GM19351 (cell line): ENCODE measurements at regions not wholly inside any gene's neighbourhood (a gene's known extent, or its start where the extent isn't known, plus 50 kb on each side); places are given as distances from the start of the nearest gene placed in this dataset.

Experiments
- ATAC-seq: cut with Tn5 transposase; IDR thresholded peaks from one replicate; pipeline ENCODE4 v1.9.1; 2021; ENCODE audit warnings: mild to moderate bottlenecking, moderate library complexity; ENCODE audit not compliant: unreplicated experiment

- no peak for ATAC-seq
Observed at GRCh38 chr2:41621563-41621962, 426.3 kb upstream of the PKDCC start.

GRCh38 chr2:41622301-41622700 is 425.5 kb upstream of the PKDCC start:
- ATAC-seq: no peak

GRCh38 chr2:41626936-41627335 is 420.9 kb upstream of the PKDCC start:
- ATAC-seq: no peak

- no peak for ATAC-seq
Observed at GRCh38 chr2:41634686-41635085, 413.1 kb upstream of the PKDCC start.

GRCh38 chr2:41644936-41645335 is 402.9 kb upstream of the PKDCC start:
- no peak for ATAC-seq

GRCh38 chr2:41647468-41648050 is 400.3 kb upstream of the PKDCC start:
- no peak for ATAC-seq

- no peak for ATAC-seq
Observed at GRCh38 chr2:41657226-41657625, 390.6 kb upstream of the PKDCC start.

GRCh38 chr2:41659758-41660157 is 388.1 kb upstream of the PKDCC start:
- ATAC-seq: no peak

GRCh38 chr2:41662461-41662860 is 385.4 kb upstream of the PKDCC start:
- ATAC-seq: no peak

- ATAC-seq: no peak
Observed at GRCh38 chr2:41663056-41663455, 384.8 kb upstream of the PKDCC start.

- ATAC-seq: no peak
Observed at GRCh38 chr2:41668529-41668928, 379.3 kb upstream of the PKDCC start.

GRCh38 chr2:41678639-41679038 is 369.2 kb upstream of the PKDCC start:
- no peak for ATAC-seq

- no peak for ATAC-seq
Observed at GRCh38 chr2:41686156-41686555, 361.7 kb upstream of the PKDCC start.

- ATAC-seq: no peak
Observed at GRCh38 chr2:41691561-41691960, 356.3 kb upstream of the PKDCC start.

GRCh38 chr2:41694536-41695049 is 353.2 kb upstream of the PKDCC start:
- ATAC-seq: no peak

GRCh38 chr2:41695198-41696113 is 352.4 kb upstream of the PKDCC start:
- no peak for ATAC-seq

GRCh38 chr2:41697389-41697788 is 350.4 kb upstream of the PKDCC start:
- no peak for ATAC-seq

- no peak for ATAC-seq
Observed at GRCh38 chr2:41698678-41699422, 349.0 kb upstream of the PKDCC start.

- ATAC-seq: no peak
Observed at GRCh38 chr2:41701231-41701630, 346.6 kb upstream of the PKDCC start.

- ATAC-seq: no peak
Observed at GRCh38 chr2:41703123-41703522, 344.7 kb upstream of the PKDCC start.

GRCh38 chr2:41705634-41706033 is 342.2 kb upstream of the PKDCC start:
- ATAC-seq: no peak
